EH (cell line): ENCODE measurements at regions not wholly inside any gene's neighbourhood (a gene's known extent, or its start where the extent isn't known, plus 50 kb on each side); places are given as distances from the start of the nearest gene placed in this dataset.

Experiments
- DNase-seq: peaks from one replicate; pipeline ENCODE4 v3.0.0-alpha.2; 2015; ENCODE audit warnings: low read depth

- no peak for DNase-seq
Measured at GRCh38 chr11:127600674-127601073, 600.1 kb upstream of the KIRREL3 start.

- DNase-seq = no peak
Measured at GRCh38 chr11:127598476-127598875, 597.9 kb upstream of the KIRREL3 start.

GRCh38 chr11:127596433-127596832 is 595.9 kb upstream of the KIRREL3 start:
- no peak for DNase-seq

GRCh38 chr11:127592371-127592770 is 591.8 kb upstream of the KIRREL3 start:
- DNase-seq = no peak

- DNase-seq = no peak
Measured at GRCh38 chr11:127590314-127590713, 589.7 kb upstream of the KIRREL3 start.

GRCh38 chr11:127588431-127588830 is 587.9 kb upstream of the KIRREL3 start:
- DNase-seq = no peak

GRCh38 chr11:127587511-127587910 is 586.9 kb upstream of the KIRREL3 start:
- no peak for DNase-seq

GRCh38 chr11:127576210-127576609 is 575.6 kb upstream of the KIRREL3 start:
- DNase-seq = no peak

- no peak for DNase-seq
Measured at GRCh38 chr11:127574478-127574877, 573.9 kb upstream of the KIRREL3 start.

GRCh38 chr11:127568891-127569290 is 568.3 kb upstream of the KIRREL3 start:
- DNase-seq = no peak

- DNase-seq = no peak
Measured at GRCh38 chr11:127567237-127567932, 566.8 kb upstream of the KIRREL3 start.

GRCh38 chr11:127564810-127565209 is 564.2 kb upstream of the KIRREL3 start:
- no peak for DNase-seq

- no peak for DNase-seq
Measured at GRCh38 chr11:127559978-127560377, 559.4 kb upstream of the KIRREL3 start.

GRCh38 chr11:127552446-127552845 is 551.9 kb upstream of the KIRREL3 start:
- DNase-seq = peak; percentile 1

- no peak for DNase-seq
Measured at GRCh38 chr11:127531167-127531566, 530.6 kb upstream of the KIRREL3 start.

GRCh38 chr11:127528297-127528696 is 527.7 kb upstream of the KIRREL3 start:
- DNase-seq = no peak

GRCh38 chr11:127524618-127525017 is 524.0 kb upstream of the KIRREL3 start:
- no peak for DNase-seq

GRCh38 chr11:127521413-127521812 is 520.8 kb upstream of the KIRREL3 start:
- DNase-seq = peak; percentile 64

- no peak for DNase-seq
Measured at GRCh38 chr11:127507851-127508250, 507.3 kb upstream of the KIRREL3 start.

GRCh38 chr11:127506647-127507046 is 506.1 kb upstream of the KIRREL3 start:
- DNase-seq = no peak

- DNase-seq = no peak
Measured at GRCh38 chr11:127506126-127506525, 505.6 kb upstream of the KIRREL3 start.

- DNase-seq = no peak
Measured at GRCh38 chr11:127496165-127496564, 495.6 kb upstream of the KIRREL3 start.

- peak; percentile 30 for DNase-seq
Measured at GRCh38 chr11:127493330-127494022, 492.9 kb upstream of the KIRREL3 start.

GRCh38 chr11:127492029-127492428 is 491.5 kb upstream of the KIRREL3 start:
- DNase-seq = no peak
